ENCODE measurements at regions not wholly inside any gene's neighbourhood (a gene's known extent, or its start where the extent isn't known, plus 50 kb on each side); places are given as distances from the start of the nearest gene placed in this dataset.
"Not testable (repeated sequence)": the region's sequence is repeated elsewhere in the genome, so short reads cannot be mapped to it uniquely, and the experiment has no call there.

DNA sequence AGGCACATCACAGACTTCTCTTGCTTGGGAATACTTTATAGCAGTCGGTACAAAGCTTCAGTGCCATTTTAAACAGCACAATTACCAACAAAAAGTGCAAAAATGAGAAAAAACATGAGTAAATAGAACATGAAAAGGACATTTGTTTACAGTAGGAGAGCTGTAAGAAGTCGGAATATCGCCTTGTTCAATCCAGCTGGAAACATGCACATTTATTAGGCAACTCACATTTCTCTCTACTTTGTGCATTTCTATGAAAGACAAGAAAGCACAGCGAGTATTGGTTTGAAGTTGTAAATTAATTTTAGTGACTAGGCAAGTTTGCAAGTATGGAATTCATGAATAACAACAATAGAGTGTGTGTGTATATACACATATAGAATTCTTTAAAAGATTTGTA is 484.7 kb downstream of the DACH1 start:
- no peak for DNase-seq (ENCODE audit: low read depth)

DNA sequence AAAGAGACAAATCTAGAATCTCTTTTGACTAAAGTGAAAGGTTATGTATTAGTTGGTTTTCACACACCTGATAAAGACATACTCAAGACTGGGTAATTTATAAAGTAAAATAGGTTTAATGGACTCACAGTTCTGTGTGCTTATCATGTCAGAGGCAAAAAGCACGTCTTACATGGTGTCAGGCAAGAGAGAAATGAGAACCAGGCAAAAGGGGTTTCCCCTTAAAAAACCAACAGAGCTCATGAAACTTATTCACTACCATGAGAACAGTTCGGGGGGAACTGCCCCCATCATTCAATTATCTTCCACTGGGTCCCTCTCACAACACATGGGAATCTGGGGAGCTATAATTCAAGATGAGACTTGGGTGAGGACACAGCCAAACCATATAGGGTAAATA is 486.8 kb downstream of the DACH1 start:
- DNase-seq (ENCODE audit: low read depth): no peak

DNA sequence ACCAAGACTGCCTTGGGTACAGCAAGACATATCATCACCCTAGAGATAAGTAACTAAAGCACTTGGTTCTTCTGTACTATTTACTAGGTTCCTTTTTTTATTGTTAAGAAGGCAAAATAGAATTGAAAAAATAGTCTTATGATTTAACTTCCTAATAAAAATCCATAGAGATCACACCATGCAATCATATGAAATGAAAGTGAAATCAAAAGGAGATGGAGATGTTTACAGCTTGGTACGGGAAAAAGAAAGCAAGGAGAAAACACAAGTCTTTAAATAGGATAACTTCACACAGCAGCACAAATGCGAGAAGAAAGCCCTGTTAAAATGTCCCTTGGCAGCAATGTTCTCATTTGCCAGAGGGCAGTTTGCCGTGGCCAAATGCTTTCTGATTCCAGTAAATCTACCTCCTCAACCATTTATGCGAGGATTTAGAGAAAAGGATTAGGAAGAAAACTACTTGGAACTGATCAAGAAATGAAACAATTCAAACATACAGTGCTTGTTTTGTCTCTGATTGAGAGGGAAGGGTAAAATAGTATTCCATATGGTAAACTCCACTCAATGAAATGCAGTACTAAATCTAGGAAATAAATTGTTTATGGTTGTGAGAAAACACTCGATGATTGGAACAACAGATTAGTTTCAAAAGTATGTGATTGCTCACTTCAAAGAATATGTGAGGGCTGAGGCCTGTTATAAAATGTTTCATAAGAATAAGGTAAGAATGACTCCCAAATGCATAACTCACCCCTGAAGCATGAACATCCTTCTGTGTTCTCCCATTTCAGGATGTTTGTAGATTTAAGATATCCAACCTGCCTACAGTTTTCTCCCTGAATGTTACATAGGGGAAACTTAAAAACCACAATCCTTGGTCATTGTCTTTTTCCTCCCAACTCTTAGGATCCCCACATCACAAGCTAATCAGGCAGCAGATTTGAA is 487.8 kb downstream of the DACH1 start:
- DNase-seq (ENCODE audit: low read depth): no peak

DNA sequence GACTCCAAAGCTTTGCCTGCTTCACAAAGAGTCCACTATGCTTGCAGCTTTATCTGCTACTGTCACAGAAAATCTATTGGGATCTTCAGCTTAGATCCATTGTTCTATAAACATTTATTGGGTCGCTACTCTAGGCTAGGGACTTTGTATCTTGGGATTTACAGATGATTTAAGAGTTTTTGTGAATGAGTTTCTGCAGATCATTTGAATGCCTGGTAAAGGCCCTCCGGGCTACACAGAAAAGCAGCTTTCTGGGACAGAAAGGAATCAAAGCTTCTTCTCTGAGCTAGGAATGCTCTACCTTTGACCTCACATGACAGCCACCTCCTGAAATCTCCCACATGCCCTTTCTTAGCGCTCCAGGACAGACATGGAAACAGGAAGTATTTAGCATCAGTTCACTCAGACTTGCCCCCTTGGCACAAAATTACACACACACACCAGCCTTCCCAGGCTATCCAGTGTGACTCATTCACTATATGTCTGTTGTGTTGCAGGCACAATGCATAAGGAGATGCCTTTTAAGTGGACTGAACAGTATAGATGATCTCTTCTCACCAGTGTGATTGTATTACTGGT is 492.4 kb downstream of the DACH1 start:
- DNase-seq (ENCODE audit: low read depth): no peak

DNA sequence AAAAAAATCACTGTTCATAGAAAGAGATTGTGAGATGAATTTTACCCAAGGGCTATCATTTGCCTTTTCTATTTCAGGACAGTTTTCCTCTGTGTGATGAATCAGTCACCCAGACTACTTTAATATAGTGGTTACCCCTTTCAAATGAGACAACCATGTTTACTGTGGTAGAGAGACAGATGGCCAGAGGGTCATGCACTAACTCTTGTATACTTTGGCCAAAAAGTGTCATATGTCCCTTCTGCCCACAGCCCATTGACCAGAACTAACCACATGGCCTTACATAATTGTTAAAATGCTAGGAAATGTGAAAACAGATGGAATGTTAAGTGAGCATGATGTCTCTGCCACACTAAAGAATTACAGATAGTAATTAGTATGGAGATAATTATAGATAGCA is 498.7 kb downstream of the DACH1 start:
- DNase-seq (ENCODE audit: low read depth): no peak

DNA sequence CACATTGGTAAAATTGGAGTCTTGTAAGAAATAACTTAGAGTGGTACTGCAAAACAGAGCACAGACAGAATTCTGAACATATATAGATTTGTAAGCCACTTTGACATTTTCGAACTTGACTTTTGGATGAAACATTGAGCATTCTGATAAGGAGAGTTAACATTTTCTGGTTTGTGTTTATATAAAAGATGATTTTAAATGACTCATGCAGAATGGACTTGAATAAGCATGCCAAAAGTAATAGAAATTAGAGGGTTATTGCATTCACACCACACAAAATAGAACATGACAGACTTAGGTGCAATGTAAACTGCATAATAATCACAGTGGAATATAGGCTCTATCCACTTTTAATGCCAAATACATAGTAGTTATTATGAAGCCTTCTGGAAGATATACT is 507.0 kb downstream of the DACH1 start:
- no peak for DNase-seq (ENCODE audit: low read depth)

DNA sequence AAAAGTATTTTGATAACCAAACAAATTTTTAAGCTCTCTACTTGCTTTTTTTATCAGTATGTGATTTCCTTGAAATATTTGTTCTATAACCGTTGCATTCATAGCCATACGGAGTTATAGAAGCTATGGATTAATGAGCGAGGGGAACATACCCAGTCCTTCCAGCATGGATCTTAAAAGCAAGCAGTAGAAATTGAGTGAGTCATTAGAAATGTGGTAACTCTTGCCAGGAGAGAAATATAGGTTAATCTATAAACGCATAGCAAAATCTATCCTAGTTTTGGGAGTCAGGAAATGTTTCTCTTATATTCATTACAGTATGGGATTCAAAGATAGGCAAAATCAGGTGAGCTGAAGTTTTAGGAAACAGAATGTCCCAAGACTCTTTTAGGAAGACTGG is 507.4 kb downstream of the DACH1 start:
- DNase-seq (ENCODE audit: low read depth): no peak

DNA sequence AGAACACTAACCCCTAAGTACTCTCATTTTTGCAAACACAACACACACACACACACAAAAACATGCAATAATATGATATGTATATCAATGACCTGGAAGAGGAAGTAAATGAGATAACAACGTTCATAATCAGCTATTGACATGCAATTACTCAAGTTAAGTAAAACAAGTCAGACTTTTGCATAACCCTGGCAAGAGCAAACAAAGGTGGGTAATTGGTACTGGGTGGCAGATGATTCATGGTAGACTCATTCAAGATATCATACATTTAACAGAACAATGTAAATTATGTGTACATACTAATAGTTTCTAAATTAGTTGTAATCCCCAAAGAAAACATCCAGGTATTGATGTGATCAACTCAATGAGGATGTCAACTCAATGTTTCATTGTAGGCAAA is 508.8 kb downstream of the DACH1 start:
- no peak for DNase-seq (ENCODE audit: low read depth)

DNA sequence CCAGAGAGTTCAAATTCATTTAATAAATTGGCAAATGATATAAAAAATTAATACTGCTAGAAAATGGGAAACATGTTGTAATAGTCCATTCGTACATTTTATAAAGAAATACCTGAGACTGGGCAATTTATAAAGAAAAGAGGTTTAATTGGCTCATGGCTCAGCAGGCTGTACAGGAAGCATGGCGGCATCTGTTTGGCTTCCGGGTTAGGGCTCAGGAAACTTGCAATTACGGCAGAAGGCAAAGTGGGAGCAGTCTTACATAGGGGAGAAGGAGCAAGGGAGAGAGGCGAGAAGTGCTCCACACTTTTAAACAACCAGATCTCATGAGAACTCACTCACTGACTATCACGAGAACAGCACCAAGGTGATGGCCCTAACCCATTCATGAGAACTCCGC is 512.0 kb downstream of the DACH1 start:
- no peak for DNase-seq (ENCODE audit: low read depth)

DNA sequence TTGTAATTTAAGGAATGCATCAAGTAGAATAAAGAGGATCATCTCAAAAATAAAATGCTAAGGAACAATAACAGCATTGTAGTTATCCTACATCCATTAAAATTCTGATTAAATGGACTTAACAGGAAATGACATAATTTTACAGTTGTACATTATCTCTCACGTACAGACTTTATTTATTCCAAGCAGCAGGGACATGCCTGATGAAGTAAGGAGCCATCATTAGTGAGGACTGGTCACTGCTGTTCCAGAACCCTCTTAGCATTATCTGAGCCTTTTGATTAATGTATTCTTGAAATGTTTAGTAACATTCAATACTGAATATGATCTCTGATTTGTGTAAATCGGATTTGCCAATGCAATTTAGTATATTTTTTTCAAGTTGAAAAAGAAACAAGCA is 516.1 kb downstream of the DACH1 start:
- DNase-seq (ENCODE audit: low read depth): no peak

DNA sequence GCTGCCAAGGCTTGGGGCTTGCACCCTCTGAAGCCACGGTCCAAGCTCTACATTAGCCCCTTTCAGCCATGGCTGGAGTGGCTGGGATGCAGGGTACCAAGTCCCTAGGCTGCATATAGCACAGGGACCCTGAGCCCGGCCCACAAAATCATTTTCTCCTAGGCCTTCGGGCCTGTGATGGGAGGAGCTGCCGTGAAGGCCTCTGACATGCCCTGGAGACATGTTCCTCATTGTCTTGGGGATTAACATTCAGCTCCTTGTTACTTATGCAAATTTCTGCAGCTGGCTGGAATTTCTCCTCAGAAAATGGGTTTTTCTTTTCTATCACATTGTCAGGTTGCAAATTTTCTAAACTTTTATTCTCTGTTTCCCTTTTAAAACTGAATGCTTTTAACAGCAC is 521.1 kb downstream of the DACH1 start:
- not testable (repeated sequence) for DNase-seq (ENCODE audit: low read depth)

DNA sequence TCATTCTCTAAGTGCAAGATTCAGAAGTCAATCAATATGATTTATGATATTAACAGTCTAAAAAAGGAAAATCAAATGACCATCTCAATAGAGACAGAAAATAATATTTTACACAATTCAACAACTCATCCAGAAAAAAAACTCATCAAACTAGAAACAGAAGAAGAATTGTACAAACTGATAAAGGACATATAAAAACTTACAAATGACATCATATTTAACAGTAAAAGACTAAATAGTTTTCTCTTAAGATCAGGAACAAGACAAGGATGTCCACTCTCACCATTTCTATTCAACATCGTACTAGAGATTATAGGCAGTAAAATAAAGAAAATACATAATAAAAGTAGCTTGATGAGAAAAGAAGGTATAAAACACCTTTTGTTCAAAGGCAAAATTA is 527.3 kb downstream of the DACH1 start:
- no peak for DNase-seq (ENCODE audit: low read depth)

DNA sequence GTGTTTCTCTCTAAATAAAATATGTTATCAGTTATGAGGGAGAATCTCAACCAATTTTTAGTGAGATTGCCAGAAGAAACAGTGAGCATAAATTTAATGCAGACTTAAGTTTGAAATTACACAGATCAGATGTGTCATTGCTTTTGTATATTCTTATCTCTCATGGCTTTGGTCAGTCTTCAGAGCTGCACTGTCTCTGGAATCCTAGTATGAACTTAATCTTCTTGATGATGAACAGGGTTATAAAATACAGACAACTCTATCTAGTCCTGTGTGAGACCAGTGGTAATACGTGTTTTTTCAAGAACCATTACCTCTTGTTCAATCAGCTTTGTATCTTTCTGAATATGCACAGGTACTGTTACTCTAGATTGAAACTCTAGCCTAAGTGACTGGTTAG is 528.0 kb downstream of the DACH1 start:
- DNase-seq (ENCODE audit: low read depth): no peak

DNA sequence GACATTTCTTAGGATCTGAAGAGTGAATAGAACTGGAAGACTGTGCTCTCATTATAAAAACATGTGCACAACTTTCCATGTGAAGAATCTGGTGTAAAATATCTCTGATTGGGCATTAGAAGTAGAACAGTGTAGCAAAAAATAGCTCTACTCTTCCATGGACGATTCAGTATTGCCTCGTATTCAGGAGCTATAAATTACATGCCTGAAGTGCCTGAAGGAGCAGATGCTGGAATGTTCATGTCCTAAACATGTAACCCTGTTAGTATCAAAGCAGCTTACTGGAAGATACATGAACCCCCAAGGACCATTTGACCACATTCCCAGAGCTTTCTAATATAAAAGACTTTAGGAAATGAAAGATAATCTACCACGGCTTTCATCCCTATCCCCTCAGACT is 528.9 kb downstream of the DACH1 start:
- no peak for DNase-seq (ENCODE audit: low read depth)

DNA sequence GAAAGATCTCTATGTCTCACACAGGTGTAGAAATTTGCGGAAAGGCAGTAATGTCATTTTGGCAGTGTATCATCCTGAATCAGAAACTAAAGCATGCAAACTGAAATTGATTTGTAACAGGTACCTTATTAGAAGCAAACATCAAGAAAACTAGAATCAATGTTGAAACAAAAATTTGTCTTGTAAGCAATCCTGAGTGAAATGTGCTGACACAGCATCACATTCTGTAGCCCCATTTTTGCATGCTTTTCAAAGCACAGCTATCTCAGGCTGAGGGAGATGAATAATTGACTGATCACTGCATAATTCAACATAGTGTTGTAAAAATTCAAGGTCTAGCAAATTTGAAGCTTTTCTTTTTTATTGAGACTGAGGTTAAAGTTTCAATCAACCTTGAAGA is 539.7 kb downstream of the DACH1 start:
- no peak for DNase-seq (ENCODE audit: low read depth)

DNA sequence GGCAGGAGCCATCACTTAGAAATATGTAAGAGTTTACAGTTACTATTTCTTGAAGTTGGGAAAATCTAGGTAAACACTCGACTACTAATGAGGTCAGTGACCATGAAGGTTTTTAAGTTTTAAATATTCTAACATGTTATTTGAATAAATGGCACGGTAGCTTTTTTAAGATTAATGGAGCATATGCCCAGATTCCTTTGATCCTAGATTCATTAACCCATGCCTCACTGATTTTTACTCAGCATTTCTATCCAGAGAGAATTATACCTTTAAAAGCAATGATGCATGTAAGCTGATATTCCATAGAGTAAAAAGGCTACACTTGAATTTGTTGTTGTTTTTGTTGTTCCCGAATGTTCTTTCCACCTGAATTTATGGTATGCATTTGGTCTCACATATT is 541.4 kb downstream of the DACH1 start:
- DNase-seq (ENCODE audit: low read depth): no peak

DNA sequence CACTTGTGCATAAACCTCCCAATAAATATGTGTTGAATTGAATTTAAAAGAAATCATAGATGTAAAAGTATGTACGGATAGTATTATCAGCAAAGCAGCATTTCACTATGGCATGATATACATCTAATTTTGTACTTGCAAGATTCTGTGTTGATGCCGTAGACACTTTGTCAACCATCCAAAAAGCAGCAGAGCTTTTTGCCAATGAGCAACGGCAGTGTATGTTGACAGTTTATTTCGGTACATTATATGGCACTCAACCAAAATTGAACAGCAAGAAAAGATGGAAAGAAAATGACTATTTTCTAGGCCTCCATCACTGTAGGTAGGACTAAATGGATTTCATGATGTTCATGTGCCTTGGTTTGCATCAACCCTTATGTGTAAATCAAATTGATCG is 543.7 kb downstream of the DACH1 start:
- DNase-seq (ENCODE audit: low read depth): no peak

DNA sequence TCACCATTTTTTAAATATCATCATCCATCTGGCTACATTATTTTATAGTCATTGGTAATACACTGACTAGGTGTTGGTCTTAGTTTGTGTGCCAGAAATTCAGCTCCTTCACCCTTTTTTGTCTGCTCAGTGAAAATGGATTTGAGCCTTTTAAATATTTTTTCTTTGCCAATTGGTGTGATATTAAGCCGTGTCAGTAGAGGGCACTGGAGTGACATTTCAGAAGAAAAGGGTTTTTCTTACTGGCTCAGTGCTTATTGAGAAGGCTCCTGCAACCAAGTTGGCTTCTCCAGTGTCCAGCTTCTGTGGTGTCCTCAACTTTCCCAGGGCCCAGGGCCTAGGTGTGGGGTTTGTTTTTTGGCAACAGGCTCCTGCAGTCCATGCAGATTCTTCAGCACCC is 546.6 kb downstream of the DACH1 start:
- no peak for DNase-seq (ENCODE audit: low read depth)

DNA sequence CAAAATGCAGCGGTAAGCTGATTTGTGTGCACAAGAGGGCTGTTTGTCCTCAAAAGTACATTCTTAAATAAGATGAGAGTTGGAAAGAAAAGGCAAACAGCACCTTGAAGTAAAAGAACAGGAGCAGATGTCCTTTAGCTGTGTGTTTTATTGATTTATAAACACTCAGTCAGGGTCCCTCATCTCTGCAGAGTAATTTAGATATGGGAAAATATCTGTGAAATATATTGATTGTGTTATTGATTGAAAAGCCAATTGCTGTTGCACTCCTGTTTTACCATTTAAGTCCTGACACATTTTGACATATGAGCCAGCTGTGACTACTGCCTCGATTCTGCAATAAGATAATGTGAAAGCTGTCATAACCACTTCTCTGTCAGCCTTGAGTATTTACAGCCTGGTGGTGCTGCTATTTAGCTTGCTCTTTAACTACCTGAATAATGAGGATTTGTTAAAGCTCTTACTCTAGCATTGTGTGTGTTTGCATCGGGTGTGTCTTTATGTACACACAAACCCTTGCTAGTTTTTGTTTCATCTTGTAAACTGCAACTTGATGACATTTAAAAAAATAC is 550.1 kb downstream of the DACH1 start:
- DNase-seq (ENCODE audit: low read depth): no peak

DNA sequence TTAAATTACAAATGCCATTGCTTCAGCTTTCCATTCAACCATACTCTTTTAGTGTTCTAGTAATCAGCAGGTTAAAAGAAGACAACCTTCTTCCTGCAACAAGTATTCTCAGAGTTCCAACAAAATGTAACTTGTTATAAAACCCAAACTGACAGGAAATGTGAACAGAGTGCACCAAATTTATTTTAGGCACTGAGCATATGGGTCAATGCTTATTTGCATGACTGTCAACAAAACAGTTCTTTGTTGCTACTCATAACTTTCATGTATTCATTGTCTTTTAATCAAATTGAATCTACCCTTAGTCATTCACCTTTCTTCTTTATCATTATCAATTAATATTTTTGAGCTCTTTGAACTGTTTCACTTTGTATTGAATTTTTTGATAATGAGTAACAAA is 554.1 kb downstream of the DACH1 start:
- no peak for DNase-seq (ENCODE audit: low read depth)

DNA sequence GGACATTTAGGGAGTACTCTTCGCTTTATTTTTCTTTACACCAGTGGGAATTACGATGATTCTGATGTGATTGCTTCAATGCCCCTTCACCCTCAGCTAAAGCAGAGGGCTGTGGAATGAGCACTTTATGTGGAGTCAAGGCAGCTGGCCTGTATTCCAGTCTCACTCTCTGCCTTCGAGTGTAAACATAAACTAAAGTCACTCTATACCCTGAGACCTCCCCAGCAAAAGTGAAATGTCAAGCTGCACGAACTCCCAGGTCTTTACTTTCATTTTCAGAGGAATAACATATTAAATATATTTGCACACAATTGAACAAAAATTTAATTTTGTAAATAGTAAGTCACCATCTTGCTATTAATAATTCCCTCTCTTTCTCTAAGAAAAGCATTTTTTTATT is 557.1 kb downstream of the DACH1 start:
- DNase-seq (ENCODE audit: low read depth): no peak

DNA sequence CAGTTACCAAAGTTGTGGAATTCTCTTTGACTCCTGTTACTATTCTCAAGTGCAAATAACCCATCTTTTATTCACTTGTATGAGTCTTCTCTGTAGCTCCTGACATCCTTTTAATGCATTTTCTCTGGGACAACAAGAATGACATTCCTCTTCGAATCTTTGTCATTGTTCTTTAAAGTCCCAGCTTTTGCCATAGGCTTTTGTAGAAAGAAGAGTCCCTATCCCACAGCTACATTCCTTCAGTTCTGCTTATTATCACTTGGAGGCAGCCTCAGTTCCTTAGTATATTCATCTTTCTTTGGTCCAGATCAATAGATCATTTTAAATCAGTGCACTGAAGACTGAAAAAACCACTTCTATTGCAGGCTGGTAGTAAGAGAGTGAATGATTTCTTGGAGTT is 560.2 kb downstream of the DACH1 start:
- no peak for DNase-seq (ENCODE audit: low read depth)

DNA sequence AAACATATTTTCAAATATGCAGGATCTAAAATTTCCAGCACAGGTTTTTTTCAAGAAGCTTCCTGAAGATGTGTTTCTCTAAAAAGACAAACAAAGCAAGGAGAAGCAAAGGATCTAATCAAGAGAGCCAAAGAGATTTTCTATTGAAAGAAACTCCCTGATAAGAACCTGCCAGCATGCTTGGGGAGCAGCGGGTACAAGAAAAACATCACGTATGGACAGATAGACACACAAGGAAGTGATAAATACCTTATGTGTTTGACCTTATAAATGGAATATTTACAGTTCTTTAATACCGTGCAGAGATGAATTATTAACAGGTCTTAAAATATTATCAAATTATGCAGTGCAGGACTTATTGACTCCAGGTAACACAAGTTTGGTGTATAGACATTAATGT is 562.1 kb downstream of the DACH1 start:
- no peak for DNase-seq (ENCODE audit: low read depth)

All from Daoy (cell line).